DMS 273 treated with DMSO at 0.1 percent for 48 hours (cell line): ENCODE measurements at regions not wholly inside any gene's neighbourhood (a gene's known extent, or its start where the extent isn't known, plus 50 kb on each side); places are given as distances from the start of the nearest gene placed in this dataset.

Source experiments
- DNase-seq: peaks from one replicate; lab custom pipeline; 2025; lab: John Stamatoyannopoulos, UW

GRCh38 chr4:151935411-151935810, 174.6 kb upstream of the GATB start:
- no peak for DNase-seq

GRCh38 chr4:151934766-151935165, 174.0 kb upstream of the GATB start:
- DNase-seq = no peak

- no peak for DNase-seq
These were observed 172.5 kb upstream of the GATB start for GRCh38 chr4:151933122-151933827.

- DNase-seq = no peak
These were observed 170.8 kb upstream of the GATB start for GRCh38 chr4:151931563-151931962.

GRCh38 chr4:151930372-151930771, 169.6 kb upstream of the GATB start:
- DNase-seq = no peak

- DNase-seq = no peak
These were observed 167.3 kb upstream of the GATB start for GRCh38 chr4:151928112-151928511.

GRCh38 chr4:151922811-151923210, 162.0 kb upstream of the GATB start:
- no peak for DNase-seq

GRCh38 chr4:151922306-151922705, 161.5 kb upstream of the GATB start:
- DNase-seq = no peak

GRCh38 chr4:151921811-151922210, 161.0 kb upstream of the GATB start:
- DNase-seq = no peak

- DNase-seq = no peak
These were observed 160.6 kb upstream of the GATB start for GRCh38 chr4:151921386-151921785.

- DNase-seq = no peak
These were observed 156.4 kb upstream of the GATB start for GRCh38 chr4:151917145-151917734.

GRCh38 chr4:151912632-151913031, 151.8 kb upstream of the GATB start:
- no peak for DNase-seq

GRCh38 chr4:151911970-151912369, 151.2 kb upstream of the GATB start:
- no peak for DNase-seq

GRCh38 chr4:151908734-151909497, 148.1 kb upstream of the GATB start:
- no peak for DNase-seq

GRCh38 chr4:151908201-151908600, 147.4 kb upstream of the GATB start:
- DNase-seq = no peak

GRCh38 chr4:151906438-151906837, 145.6 kb upstream of the GATB start:
- DNase-seq = no peak

GRCh38 chr4:151905197-151905596, 144.4 kb upstream of the GATB start:
- DNase-seq = no peak

GRCh38 chr4:151901631-151902030, 140.8 kb upstream of the GATB start:
- DNase-seq = no peak

GRCh38 chr4:151896880-151897279, 136.1 kb upstream of the GATB start:
- no peak for DNase-seq

GRCh38 chr4:151895671-151896070, 134.9 kb upstream of the GATB start:
- no peak for DNase-seq

GRCh38 chr4:151894246-151894645, 133.4 kb upstream of the GATB start:
- DNase-seq = no peak

- DNase-seq = no peak
These were observed 127.6 kb upstream of the GATB start for GRCh38 chr4:151888367-151888866.

- no peak for DNase-seq
These were observed 127.0 kb upstream of the GATB start for GRCh38 chr4:151887816-151888180.
